ENCODE measurements at regions not wholly inside any gene's neighbourhood (a gene's known extent, or its start where the extent isn't known, plus 50 kb on each side); places are given as distances from the start of the nearest gene placed in this dataset.

DNA sequence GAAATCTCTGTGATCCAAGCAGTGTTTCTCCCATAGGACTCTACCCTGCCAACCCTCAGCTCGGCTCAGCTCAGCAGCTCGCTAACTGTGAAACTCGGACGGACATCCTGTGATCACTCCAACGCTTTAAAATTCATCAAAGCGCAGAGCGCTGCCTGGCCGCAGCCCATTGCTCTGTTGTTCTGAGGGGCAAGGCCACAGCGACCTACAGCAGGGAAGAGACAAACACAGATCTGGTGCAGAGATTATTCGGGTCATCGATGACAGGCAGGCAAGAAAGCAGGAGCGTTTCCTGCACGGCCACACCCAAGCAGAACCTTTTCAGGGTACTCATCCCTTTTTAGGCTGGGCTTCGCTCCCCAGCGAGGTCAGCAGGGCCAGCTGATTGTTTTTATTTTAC, 72.1 kb downstream of the INSIG1 start:
- TF ChIP-seq, protein P1, sequence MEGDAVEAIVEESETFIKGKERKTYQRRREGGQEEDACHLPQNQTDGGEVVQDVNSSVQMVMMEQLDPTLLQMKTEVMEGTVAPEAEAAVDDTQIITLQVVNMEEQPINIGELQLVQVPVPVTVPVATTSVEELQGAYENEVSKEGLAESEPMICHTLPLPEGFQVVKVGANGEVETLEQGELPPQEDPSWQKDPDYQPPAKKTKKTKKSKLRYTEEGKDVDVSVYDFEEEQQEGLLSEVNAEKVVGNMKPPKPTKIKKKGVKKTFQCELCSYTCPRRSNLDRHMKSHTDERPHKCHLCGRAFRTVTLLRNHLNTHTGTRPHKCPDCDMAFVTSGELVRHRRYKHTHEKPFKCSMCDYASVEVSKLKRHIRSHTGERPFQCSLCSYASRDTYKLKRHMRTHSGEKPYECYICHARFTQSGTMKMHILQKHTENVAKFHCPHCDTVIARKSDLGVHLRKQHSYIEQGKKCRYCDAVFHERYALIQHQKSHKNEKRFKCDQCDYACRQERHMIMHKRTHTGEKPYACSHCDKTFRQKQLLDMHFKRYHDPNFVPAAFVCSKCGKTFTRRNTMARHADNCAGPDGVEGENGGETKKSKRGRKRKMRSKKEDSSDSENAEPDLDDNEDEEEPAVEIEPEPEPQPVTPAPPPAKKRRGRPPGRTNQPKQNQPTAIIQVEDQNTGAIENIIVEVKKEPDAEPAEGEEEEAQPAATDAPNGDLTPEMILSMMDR (IDR thresholded peaks at IDR 0.05): no peak
- TF ChIP-seq POLR2A (IDR thresholded peaks at IDR 0.05) (no peak), POLR2AphosphoS5 (IDR thresholded peaks at IDR 0.05; ENCODE audit: insufficient read depth in 1 of 2, low read depth in 1 of 2) (no peak)
